ENCODE measurements at regions not wholly inside any gene's neighbourhood (a gene's known extent, or its start where the extent isn't known, plus 50 kb on each side); places are given as distances from the start of the nearest gene placed in this dataset.

GRCh38 chr3:190959077-190959476 is 96.6 kb upstream of the GMNC start:
- H4K5ac ChIP-seq (ENCODE audit: insufficient read length, low read depth, low read length) = no peak overlapping the region
- H3K23me2 ChIP-seq (ENCODE audit: insufficient read length, low read depth, low read length, poor library complexity, severe bottlenecking) = no peaks in the 10 kb centered on the region
- H3T11ph ChIP-seq (ENCODE audit: low read length) = no peak overlapping the region
- no peak overlapping the region for H3K4me2 ChIP-seq (ENCODE audit: insufficient read depth, insufficient read length, low read length)
- H3K9ac ChIP-seq (ENCODE audit: extremely low read depth, insufficient read length, low read length) = no peak overlapping the region
- WGBS (ENCODE audit: extremely low coverage, insufficient read length, low lambda C conversion rate) = no CpG with 5 or more reads among the region's 1 CpG
- H3K4me1 ChIP-seq (ENCODE audit: insufficient read depth, low read length) = no peaks in the 10 kb centered on the region
- Mint-ChIP-seq H3K36me3 (ENCODE audit: insufficient read depth in 1 of 3, low read depth in 3 of 3) (peaks cover 4 to 19% (median 4%) of the 10 kb centered on the region in 3 experiments), H3K27me3 (ENCODE audit: low read depth) (no peaks in the 10 kb centered on the region), H3K27ac (no peak overlapping the region), H3K9me3 (peaks cover 16 to 17% of the 10 kb centered on the region in 2 experiments; a peak in 4 of 5 replicates), H3K4me3 (no peak overlapping the region), H3K4me1 (peaks cover 8 to 12% of the 10 kb centered on the region in 2 experiments)
- no peaks in the 10 kb centered on the region for H4K20me1 ChIP-seq (ENCODE audit: control insufficient read depth, insufficient read depth, insufficient read length)
- no peak for DNase-seq
- H2BK5ac ChIP-seq (ENCODE audit: insufficient read length, low read length) = no peak overlapping the region
- no peaks in the 10 kb centered on the region for H3K27me3 ChIP-seq (ENCODE audit: insufficient read depth, low read length)
- no peaks in the 10 kb centered on the region for H3K79me1 ChIP-seq (ENCODE audit: insufficient read depth, low read depth, low read length, poor library complexity, severe bottlenecking)
- no peak overlapping the region for H3K18ac ChIP-seq (ENCODE audit: insufficient read length, low read depth, low read length)
- no peak overlapping the region for H3K56ac ChIP-seq (ENCODE audit: insufficient read length, low read depth, low read length)
- TF ChIP-seq, protein P1, sequence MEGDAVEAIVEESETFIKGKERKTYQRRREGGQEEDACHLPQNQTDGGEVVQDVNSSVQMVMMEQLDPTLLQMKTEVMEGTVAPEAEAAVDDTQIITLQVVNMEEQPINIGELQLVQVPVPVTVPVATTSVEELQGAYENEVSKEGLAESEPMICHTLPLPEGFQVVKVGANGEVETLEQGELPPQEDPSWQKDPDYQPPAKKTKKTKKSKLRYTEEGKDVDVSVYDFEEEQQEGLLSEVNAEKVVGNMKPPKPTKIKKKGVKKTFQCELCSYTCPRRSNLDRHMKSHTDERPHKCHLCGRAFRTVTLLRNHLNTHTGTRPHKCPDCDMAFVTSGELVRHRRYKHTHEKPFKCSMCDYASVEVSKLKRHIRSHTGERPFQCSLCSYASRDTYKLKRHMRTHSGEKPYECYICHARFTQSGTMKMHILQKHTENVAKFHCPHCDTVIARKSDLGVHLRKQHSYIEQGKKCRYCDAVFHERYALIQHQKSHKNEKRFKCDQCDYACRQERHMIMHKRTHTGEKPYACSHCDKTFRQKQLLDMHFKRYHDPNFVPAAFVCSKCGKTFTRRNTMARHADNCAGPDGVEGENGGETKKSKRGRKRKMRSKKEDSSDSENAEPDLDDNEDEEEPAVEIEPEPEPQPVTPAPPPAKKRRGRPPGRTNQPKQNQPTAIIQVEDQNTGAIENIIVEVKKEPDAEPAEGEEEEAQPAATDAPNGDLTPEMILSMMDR (conservative IDR thresholded peaks at IDR 0.05) = no peak
- no peak overlapping the region for H4K8ac ChIP-seq (replicated peaks; ENCODE audit: insufficient read length, low read depth, low read length)
- H3K4ac ChIP-seq (ENCODE audit: low read depth, low read length) = no peak overlapping the region
- H2AK5ac ChIP-seq (ENCODE audit: insufficient read length, low read length) = no peak overlapping the region
- no peak overlapping the region for H2BK120ac ChIP-seq (ENCODE audit: low read depth, low read length, poor library complexity, severe bottlenecking)
- H2AFZ ChIP-seq (ENCODE audit: low read length) = no peak overlapping the region
- H3K23ac ChIP-seq (ENCODE audit: insufficient read length, low read depth, low read length) = no peak overlapping the region
- no peak overlapping the region for H3K14ac ChIP-seq (ENCODE audit: insufficient read depth, low read length)
- H3K79me2 ChIP-seq (ENCODE audit: insufficient read depth, low read length) = no peaks in the 10 kb centered on the region
- no peak overlapping the region for H2BK12ac ChIP-seq (ENCODE audit: insufficient read length, low read depth, low read length)
- H2BK20ac ChIP-seq (ENCODE audit: low read depth, low read length, poor library complexity, severe bottlenecking) = no peak overlapping the region
- H2BK15ac ChIP-seq (ENCODE audit: low read depth, low read length) = no peak overlapping the region
- no peak overlapping the region for H3K27ac ChIP-seq (ENCODE audit: insufficient read length, low read depth, low read length)
- no peak overlapping the region for H4K91ac ChIP-seq (ENCODE audit: insufficient read length, low read depth, low read length)
- H3K9me3 ChIP-seq (ENCODE audit: control insufficient read depth, low read depth, low read length) = no peaks in the 10 kb centered on the region

Data from H9 (cell line).